WTC11 (cell line): ENCODE measurements at regions not wholly inside any gene's neighbourhood (a gene's known extent, or its start where the extent isn't known, plus 50 kb on each side); places are given as distances from the start of the nearest gene placed in this dataset.

Experiments used
- CBFB ChIP-seq: sonication (generic); formaldehyde crosslinking; IDR thresholded peaks from 2 replicates; pipeline ENCODE4 v1.8.1; 2022; ENCODE audit warnings: mild to moderate bottlenecking, low read depth, missing genetic modification reagents
- CREB1 ChIP-seq: sonication (generic); formaldehyde crosslinking; IDR thresholded peaks from 2 replicates; pipeline ENCODE4 v1.8.0; 2023; ENCODE audit warnings: mild to moderate bottlenecking, missing genetic modification reagents
- CTCF ChIP-seq: fragments of 200-600 bp; IDR thresholded peaks from 2 replicates; pipeline ENCODE4 v1.8.0; 2022; ENCODE audit warnings: antibody characterized with exemption
- E2F4 ChIP-seq: sonication (generic); formaldehyde crosslinking; IDR thresholded peaks from 2 replicates; pipeline ENCODE4 v1.8.1; 2022; ENCODE audit warnings: low read depth, mild to moderate bottlenecking, moderate library complexity, missing genetic modification reagents, borderline replicate concordance
- NR2C2 ChIP-seq: sonication (generic); formaldehyde crosslinking; IDR thresholded peaks from 2 replicates; pipeline ENCODE4 v1.8.0; 2022; ENCODE audit warnings: mild to moderate bottlenecking, missing genetic modification reagents
- NR3C1 ChIP-seq: sonication (generic); formaldehyde crosslinking; conservative IDR thresholded peaks from 2 replicates; pipeline ENCODE4 v1.8.1; 2023; ENCODE audit warnings: low read depth, mild to moderate bottlenecking, missing genetic modification reagents
- TEAD4 ChIP-seq: sonication (generic); formaldehyde crosslinking; IDR thresholded peaks from 2 replicates; pipeline ENCODE4 v1.8.0; 2022; ENCODE audit warnings: mild to moderate bottlenecking, missing genetic modification reagents
- TP53 ChIP-seq: sonication (generic); formaldehyde crosslinking; IDR thresholded peaks from 2 replicates; pipeline ENCODE4 v1.8.1; 2023; ENCODE audit warnings: mild to moderate bottlenecking, missing genetic modification reagents
- ZSCAN18 ChIP-seq: fragments of 250-450 bp; sonication (Bioruptor Pico); IDR thresholded peaks from 2 replicates; pipeline ENCODE4 v2.1.2; 2022; ENCODE audit warnings: mild to moderate bottlenecking, moderate library complexity
- TF ChIP-seq, protein P1 (sequence below): sonication (generic); formaldehyde crosslinking; IDR thresholded peaks from 2 replicates; pipeline ENCODE4 v1.8.1; 2022; ENCODE audit warnings: mild to moderate bottlenecking, missing genetic modification reagents, moderate library complexity, borderline replicate concordance
- TF ChIP-seq, protein P2 (sequence below): sonication (generic); formaldehyde crosslinking; IDR thresholded peaks from 2 replicates; pipeline ENCODE4 v1.8.0; 2022; ENCODE audit warnings: mild to moderate bottlenecking, missing genetic modification reagents
- TF ChIP-seq, protein P3 (sequence below): sonication (generic); formaldehyde crosslinking; IDR thresholded peaks from 2 replicates; pipeline ENCODE4 v1.8.1; 2023; ENCODE audit warnings: mild to moderate bottlenecking, missing genetic modification reagents, moderate library complexity
- TF ChIP-seq, protein P4 (sequence below): sonication (generic); formaldehyde crosslinking; IDR thresholded peaks from 2 replicates; pipeline ENCODE4 v1.8.1; 2023; ENCODE audit warnings: mild to moderate bottlenecking, moderate library complexity, missing genetic modification reagents
- TF ChIP-seq, protein P5 (sequence below): sonication (generic); formaldehyde crosslinking; conservative IDR thresholded peaks from 2 replicates; pipeline ENCODE4 v1.8.1; 2022; ENCODE audit warnings: mild to moderate bottlenecking, missing genetic modification reagents

GRCh38 chr10:10844251-10844650 lies 173.4 kb upstream of the CELF2 start:
- TF ChIP-seq CREB1 (CRISPR knock-in tag) (no peak), TEAD4 (no peak), CTCF (no peak), NR2C2 (no peak), CBFB (CRISPR knock-in tag) (no peak), ZSCAN18 (CRISPR knock-in tag) (no peak), TP53 (CRISPR knock-in tag) (no peak), E2F4 (CRISPR knock-in tag) (no peak), NR3C1 (CRISPR knock-in tag) (no peak)
- TF ChIP-seq, protein P1, sequence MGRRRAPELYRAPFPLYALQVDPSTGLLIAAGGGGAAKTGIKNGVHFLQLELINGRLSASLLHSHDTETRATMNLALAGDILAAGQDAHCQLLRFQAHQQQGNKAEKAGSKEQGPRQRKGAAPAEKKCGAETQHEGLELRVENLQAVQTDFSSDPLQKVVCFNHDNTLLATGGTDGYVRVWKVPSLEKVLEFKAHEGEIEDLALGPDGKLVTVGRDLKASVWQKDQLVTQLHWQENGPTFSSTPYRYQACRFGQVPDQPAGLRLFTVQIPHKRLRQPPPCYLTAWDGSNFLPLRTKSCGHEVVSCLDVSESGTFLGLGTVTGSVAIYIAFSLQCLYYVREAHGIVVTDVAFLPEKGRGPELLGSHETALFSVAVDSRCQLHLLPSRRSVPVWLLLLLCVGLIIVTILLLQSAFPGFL (CRISPR knock-in tag) = no peak
- TF ChIP-seq, protein P2, sequence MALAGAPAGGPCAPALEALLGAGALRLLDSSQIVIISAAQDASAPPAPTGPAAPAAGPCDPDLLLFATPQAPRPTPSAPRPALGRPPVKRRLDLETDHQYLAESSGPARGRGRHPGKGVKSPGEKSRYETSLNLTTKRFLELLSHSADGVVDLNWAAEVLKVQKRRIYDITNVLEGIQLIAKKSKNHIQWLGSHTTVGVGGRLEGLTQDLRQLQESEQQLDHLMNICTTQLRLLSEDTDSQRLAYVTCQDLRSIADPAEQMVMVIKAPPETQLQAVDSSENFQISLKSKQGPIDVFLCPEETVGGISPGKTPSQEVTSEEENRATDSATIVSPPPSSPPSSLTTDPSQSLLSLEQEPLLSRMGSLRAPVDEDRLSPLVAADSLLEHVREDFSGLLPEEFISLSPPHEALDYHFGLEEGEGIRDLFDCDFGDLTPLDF = no peak
- TF ChIP-seq, protein P3, sequence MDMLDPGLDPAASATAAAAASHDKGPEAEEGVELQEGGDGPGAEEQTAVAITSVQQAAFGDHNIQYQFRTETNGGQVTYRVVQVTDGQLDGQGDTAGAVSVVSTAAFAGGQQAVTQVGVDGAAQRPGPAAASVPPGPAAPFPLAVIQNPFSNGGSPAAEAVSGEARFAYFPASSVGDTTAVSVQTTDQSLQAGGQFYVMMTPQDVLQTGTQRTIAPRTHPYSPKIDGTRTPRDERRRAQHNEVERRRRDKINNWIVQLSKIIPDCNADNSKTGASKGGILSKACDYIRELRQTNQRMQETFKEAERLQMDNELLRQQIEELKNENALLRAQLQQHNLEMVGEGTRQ (CRISPR knock-in tag) = no peak
- TF ChIP-seq, protein P4, sequence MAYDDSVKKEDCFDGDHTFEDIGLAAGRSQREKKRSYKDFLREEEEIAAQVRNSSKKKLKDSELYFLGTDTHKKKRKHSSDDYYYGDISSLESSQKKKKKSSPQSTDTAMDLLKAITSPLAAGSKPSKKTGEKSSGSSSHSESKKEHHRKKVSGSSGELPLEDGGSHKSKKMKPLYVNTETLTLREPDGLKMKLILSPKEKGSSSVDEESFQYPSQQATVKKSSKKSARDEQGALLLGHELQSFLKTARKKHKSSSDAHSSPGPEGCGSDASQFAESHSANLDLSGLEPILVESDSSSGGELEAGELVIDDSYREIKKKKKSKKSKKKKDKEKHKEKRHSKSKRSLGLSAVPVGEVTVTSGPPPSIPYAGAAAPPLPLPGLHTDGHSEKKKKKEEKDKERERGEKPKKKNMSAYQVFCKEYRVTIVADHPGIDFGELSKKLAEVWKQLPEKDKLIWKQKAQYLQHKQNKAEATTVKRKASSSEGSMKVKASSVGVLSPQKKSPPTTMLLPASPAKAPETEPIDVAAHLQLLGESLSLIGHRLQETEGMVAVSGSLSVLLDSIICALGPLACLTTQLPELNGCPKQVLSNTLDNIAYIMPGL (CRISPR knock-in tag) = no peak
- TF ChIP-seq, protein P5, sequence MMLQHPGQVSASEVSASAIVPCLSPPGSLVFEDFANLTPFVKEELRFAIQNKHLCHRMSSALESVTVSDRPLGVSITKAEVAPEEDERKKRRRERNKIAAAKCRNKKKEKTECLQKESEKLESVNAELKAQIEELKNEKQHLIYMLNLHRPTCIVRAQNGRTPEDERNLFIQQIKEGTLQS = no peak
